SHP77 treated with DMSO at 0.1 percent for 48 hours (cell line): ENCODE measurements at regions not wholly inside any gene's neighbourhood (a gene's known extent, or its start where the extent isn't known, plus 50 kb on each side); places are given as distances from the start of the nearest gene placed in this dataset.

ENCODE experiments used
- DNase-seq: peaks from one replicate; lab custom pipeline; 2025; lab: John Stamatoyannopoulos, UW

DNA sequence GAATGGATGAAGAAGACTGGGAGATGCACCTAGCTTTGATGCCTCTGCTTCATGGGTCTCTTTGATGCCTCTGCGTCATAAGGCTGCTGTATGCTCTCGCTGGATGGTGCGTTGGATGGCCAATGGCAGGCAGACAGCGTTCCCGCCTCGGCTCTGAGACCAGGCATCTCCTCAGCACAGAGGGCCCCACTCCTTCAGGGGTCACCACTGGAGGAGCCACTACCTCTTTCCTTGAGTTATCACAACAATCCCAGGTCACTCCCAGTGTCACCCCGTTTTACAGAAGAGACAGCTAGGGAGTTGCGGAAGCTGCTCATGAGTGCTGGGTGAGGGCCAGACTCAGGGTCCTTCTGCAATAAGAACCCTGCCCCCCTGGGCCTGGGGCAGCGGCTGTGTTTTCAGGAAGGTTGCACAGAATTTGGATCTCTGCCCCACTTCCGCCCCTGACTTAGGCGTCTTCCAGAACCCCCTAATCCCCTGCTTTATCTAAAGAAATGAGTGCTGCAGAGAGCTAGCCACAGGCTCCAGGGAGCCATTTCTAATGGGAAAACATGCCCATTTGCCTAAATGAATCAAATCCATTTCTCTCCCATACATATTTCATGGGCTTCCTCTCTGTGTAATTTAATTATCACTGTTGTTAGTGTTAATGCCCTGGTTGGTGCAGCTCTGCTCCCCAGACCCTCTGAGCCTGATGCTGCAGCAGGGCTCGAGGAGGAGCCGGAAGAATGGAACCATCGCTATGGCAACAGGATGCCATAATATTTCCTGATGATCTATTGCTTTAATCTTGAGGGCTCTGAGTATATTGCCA lies 131.8 kb upstream of the HS6ST1 start:
- no peak for DNase-seq

- no peak for DNase-seq
These were observed 132.7 kb upstream of the HS6ST1 start for GRCh38 chr2:128451084-128452023.

DNA sequence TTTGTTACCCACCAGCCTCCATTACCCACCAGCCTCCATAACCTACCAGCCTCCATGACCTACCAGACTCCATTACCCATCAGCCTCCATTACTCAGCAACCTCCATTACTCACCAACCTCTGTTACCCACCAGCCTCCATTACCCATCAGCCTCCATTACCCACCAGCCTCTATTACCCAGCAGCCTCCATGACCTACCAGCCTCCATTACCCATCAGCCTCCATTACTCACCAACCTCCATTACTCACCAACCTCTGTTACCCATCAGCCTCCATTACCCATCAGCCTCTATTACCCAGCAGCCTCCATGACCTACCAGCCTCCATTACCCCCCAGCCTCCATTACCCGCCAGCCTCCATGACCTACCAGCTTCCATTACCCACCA lies 133.3 kb upstream of the HS6ST1 start:
- DNase-seq = no peak

- no peak for DNase-seq
These were observed 134.2 kb upstream of the HS6ST1 start for GRCh38 chr2:128452536-128453530.

GRCh38 chr2:128454980-128455720 lies 136.5 kb upstream of the HS6ST1 start:
- no peak for DNase-seq

GRCh38 chr2:128455721-128456050 lies 137.0 kb upstream of the HS6ST1 start:
- DNase-seq = no peak

DNA sequence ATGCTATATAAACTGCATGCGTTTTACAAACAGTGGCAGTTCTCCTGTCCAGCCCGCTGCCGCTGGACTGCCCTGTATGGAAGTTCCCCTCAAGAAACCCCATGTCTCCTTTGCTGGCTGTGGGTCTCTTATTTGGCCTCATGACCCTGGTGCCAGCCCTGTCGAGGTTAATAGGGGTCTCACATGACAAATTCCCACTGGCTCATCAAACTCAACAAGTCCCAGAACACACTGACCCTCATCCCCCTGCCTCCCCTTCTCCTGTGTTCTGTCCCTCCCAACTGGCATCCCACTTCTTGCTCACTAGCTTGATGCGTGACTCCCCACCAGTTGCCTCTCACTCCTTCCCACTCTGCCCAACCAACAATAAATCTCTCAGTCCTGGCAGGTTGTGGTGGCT lies 137.6 kb upstream of the HS6ST1 start:
- DNase-seq = no peak

DNA sequence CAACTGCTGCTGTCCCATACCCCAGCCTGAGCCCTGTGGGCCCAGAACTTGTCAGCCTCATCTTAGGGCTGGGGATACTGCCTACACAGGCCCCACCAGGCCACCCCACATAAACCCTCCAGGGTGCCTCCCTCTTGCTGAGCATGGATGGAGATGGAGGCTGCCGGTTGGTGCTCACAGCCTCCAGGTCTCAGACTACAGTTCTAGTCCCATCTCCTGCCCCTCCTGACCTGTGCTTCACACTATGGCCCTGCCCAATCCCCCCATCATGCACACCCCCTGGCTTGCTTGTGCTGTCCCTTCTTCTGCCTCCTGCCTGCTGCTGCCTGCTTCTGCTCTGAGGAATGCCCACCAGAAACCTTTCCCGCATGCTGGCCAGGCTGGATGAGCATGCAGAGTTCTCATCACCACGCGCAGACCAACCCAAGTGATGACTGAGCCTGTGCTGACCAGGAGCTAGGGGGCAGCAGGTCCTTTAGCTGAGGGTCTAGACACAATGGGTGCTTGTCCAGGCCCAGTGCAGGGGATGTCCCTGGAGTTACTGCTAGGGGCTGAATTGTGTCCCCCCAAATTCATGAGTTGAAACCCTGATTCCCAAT lies 138.4 kb upstream of the HS6ST1 start:
- no peak for DNase-seq

DNA sequence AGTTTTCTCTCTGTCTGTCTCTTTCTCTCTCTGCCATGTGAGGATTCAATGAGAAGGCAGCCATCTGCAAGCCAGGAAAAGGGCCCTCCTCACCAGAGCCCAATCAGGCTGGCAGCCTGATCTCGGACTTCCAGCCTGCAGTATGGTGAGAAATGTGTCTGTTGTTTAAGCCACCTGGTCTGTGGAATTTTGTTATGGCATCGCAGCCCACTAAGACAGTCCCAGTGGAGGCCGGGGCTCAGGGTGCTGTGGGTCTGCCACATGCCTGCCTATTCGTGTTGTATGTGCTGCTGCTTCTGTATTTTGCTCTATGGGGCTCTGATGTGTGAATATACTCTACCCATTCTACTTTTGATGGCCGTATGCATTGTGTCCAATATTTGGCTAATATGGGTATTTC lies 139.0 kb upstream of the HS6ST1 start:
- DNase-seq = no peak

GRCh38 chr2:128458505-128458904 lies 139.8 kb upstream of the HS6ST1 start:
- DNase-seq = no peak

- no peak for DNase-seq
These were observed 145.8 kb upstream of the HS6ST1 start for GRCh38 chr2:128464456-128464855.

GRCh38 chr2:128465246-128466170 lies 146.8 kb upstream of the HS6ST1 start:
- DNase-seq = no peak

- DNase-seq = no peak
These were observed 147.7 kb upstream of the HS6ST1 start for GRCh38 chr2:128466376-128466775.

DNA sequence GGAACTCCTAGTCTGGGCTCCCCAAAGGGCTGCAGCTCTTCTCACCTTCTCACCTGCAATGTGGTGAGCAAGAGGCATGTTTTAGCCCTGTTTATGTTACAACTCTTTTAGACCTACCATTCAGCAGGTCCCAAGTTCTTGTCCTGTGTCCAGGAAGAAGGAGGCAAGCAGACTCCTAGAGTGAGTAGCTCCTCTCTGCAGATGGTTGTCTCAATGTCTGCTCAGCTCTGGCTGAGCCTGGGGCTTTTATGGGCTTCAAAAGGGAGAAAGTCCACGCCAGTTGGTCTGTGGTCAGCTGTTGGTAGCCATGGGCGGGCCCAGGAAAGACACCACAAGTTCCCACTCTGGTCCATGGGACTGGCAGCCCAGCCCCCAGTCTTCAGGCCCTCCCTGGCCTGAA lies 148.1 kb upstream of the HS6ST1 start:
- DNase-seq = no peak

- DNase-seq = no peak
These were observed 148.8 kb upstream of the HS6ST1 start for GRCh38 chr2:128467321-128467969.

DNA sequence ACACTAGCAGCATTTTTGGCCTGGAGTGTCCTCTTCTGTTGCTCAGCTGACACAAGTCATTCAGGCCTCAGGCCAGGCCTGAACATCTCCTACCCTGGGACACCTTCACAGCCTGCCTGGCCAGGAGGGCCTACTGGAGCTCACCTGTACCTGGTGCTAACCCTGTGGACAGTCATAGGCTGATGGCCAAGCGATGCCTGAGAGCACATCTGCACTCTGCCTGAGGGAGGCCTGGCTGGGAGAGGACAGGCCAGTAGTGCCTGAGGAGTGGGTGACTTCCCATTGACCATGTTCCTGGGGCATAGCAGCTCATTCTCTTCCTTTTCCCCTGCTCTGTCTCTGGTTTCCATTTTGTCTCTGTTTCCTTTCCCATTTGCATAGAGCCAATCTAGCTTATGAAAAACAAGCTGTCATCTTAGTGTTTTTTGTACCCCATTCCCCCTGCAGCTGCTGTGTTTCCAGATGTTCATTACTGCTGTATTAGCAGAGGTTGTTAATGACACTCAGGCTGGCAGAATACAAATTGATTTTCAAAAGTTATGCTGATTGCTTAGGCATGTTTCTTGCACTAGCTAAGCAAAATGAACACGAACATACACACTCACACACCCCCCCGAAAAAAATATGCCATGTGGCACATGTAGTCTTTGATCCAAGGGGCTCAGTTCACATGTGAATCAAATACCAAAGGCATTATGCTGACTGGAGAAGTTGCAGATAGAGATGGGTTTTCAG lies 149.7 kb upstream of the HS6ST1 start:
- no peak for DNase-seq

DNA sequence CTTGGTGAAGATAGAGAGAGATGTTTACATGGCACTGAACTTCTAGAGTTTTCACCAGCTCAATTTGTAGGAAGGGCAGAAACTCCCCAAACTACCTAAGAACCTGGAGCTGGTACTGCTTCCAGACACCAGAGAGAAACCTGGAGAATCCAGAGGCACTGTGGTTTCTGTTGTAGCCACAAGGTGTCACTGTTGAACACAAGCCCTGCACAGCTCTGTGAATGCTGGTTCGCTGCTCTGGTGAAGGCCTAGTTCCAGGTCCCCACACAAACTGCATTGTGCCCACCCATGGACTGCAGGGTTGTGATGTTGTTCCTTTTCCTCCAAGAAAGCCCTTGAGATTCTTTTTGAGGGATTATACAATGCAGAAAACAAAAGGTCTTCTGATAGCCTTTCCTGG lies 150.5 kb upstream of the HS6ST1 start:
- DNase-seq = no peak

DNA sequence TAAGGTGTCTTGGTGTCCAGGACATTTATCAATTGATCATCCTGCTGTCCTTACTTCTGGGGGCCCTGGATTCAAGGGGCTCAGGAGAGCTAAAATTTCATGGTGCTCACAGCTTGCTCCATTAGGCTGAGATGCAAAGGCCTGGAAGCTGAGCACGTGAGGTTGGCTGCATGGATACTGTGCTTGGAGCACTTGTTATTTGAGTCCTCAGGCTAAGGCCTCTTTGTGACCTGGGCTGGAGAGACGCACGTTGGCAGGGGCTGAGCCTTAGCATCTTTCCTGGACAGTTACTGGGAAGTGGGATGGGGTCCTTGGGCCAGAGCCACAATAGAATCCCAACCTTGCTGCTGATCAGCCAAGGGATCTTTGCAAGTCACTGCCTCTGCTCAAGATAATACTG lies 151.2 kb upstream of the HS6ST1 start:
- no peak for DNase-seq

GRCh38 chr2:128472789-128473174 lies 154.1 kb upstream of the HS6ST1 start:
- no peak for DNase-seq
